ENCODE measurements at regions not wholly inside any gene's neighbourhood (a gene's known extent, or its start where the extent isn't known, plus 50 kb on each side); places are given as distances from the start of the nearest gene placed in this dataset.
"Not testable (repeated sequence)": the region's sequence is repeated elsewhere in the genome, so short reads cannot be mapped to it uniquely, and the experiment has no call there.

GRCh38 chr1:184822267-184822666, 67.6 kb upstream of the EDEM3 start:
- no peak for TF ChIP-seq CTCF (IDR thresholded peaks at IDR 0.05)
- Histone ChIP-seq H3K9me3 (no peaks in the 10 kb centered on the region), H3K27ac (no peak overlapping the region), H3K36me3 (no peaks in the 10 kb centered on the region), H3K4me1 (no peaks in the 10 kb centered on the region), H3K9ac (ENCODE audit: low read depth in 2 of 2, low read length in 2 of 2) (no peak overlapping the region), H3K27me3 (no peaks in the 10 kb centered on the region), H3K4me3 (no peak overlapping the region)
- DNase-seq, result no peak
- intact Hi-C loops (cut with DNase I), result no loop called here

GRCh38 chr1:184821658-184822057, 67.0 kb upstream of the EDEM3 start:
- H3K27ac ChIP-seq, result no peak overlapping the region
- intact Hi-C loops (cut with DNase I), result no loop called here
- H3K36me3 ChIP-seq, result no peaks in the 10 kb centered on the region
- H3K9ac ChIP-seq (ENCODE audit: low read depth in 2 of 2, low read length in 2 of 2), result no peak overlapping the region
- H3K9me3 ChIP-seq, result no peaks in the 10 kb centered on the region
- DNase-seq, result no peak
- TF ChIP-seq CTCF (IDR thresholded peaks at IDR 0.05), result no peak
- no peak overlapping the region for H3K4me3 ChIP-seq
- no peaks in the 10 kb centered on the region for H3K4me1 ChIP-seq
- no peaks in the 10 kb centered on the region for H3K27me3 ChIP-seq

- no peak for DNase-seq
- no peaks in the 10 kb centered on the region for H3K36me3 ChIP-seq
- H3K4me1 ChIP-seq, result no peaks in the 10 kb centered on the region
- H3K4me3 ChIP-seq, result no peak overlapping the region
- intact Hi-C loops (cut with DNase I), result no loop called here
- no peak overlapping the region for H3K9ac ChIP-seq (ENCODE audit: low read depth in 2 of 2, low read length in 2 of 2)
- H3K27ac ChIP-seq, result no peak overlapping the region
- TF ChIP-seq CTCF (IDR thresholded peaks at IDR 0.05), result no peak
- no peaks in the 10 kb centered on the region for H3K27me3 ChIP-seq
- no peaks in the 10 kb centered on the region for H3K9me3 ChIP-seq
These were observed 66.3 kb upstream of the EDEM3 start for GRCh38 chr1:184820956-184821355.

- H3K36me3 ChIP-seq, result no peaks in the 10 kb centered on the region
- no peak overlapping the region for H3K9ac ChIP-seq (ENCODE audit: low read depth in 2 of 2, low read length in 2 of 2)
- intact Hi-C loops (cut with DNase I), result no loop called here
- no peak for DNase-seq
- no peak overlapping the region for H3K4me3 ChIP-seq
- H3K9me3 ChIP-seq, result no peaks in the 10 kb centered on the region
- H3K27me3 ChIP-seq, result no peaks in the 10 kb centered on the region
- no peaks in the 10 kb centered on the region for H3K4me1 ChIP-seq
- no peak for TF ChIP-seq CTCF (IDR thresholded peaks at IDR 0.05)
- H3K27ac ChIP-seq, result no peak overlapping the region
These were observed 65.6 kb upstream of the EDEM3 start for GRCh38 chr1:184820218-184820750.

GRCh38 chr1:184818646-184819045, 64.0 kb upstream of the EDEM3 start:
- intact Hi-C loops (cut with DNase I), result no loop called here
- Histone ChIP-seq H3K36me3 (no peaks in the 10 kb centered on the region), H3K9ac (ENCODE audit: low read depth in 2 of 2, low read length in 2 of 2) (no peak overlapping the region), H3K4me1 (no peaks in the 10 kb centered on the region), H3K9me3 (no peaks in the 10 kb centered on the region), H3K27me3 (no peaks in the 10 kb centered on the region), H3K27ac (no peak overlapping the region), H3K4me3 (no peak overlapping the region)
- no peak for TF ChIP-seq CTCF (IDR thresholded peaks at IDR 0.05)
- no peak for DNase-seq

GRCh38 chr1:184817003-184817402, 62.3 kb upstream of the EDEM3 start:
- H3K9ac ChIP-seq (ENCODE audit: low read depth in 2 of 2, low read length in 2 of 2); intact Hi-C loops (cut with DNase I); H3K4me1 ChIP-seq; H3K27ac ChIP-seq; H3K4me3 ChIP-seq; H3K9me3 ChIP-seq; DNase-seq; H3K36me3 ChIP-seq; H3K27me3 ChIP-seq: not testable (repeated sequence)
